ENCODE measurements at regions not wholly inside any gene's neighbourhood (a gene's known extent, or its start where the extent isn't known, plus 50 kb on each side); places are given as distances from the start of the nearest gene placed in this dataset.

GRCh38 chr1:112177314-112177713 is 187.8 kb upstream of the KCND3 start:
- in situ Hi-C loops (cut with MboI; ENCODE audit: low pct_unique_long_range_greater_than_20kb, low sequenced_read_pairs), result no loop called here
- DNase-seq, result no peak

- in situ Hi-C loops (cut with MboI; ENCODE audit: low pct_unique_long_range_greater_than_20kb, low sequenced_read_pairs), result no loop called here
- no peak for DNase-seq
Observed at GRCh38 chr1:112188611-112189010, 199.1 kb upstream of the KCND3 start.

GRCh38 chr1:112196008-112196588 is 199.9 kb upstream of the CTTNBP2NL start:
- in situ Hi-C loops (cut with MboI; ENCODE audit: low pct_unique_long_range_greater_than_20kb, low sequenced_read_pairs), result no loop called here
- DNase-seq, result no peak

- in situ Hi-C loops (cut with MboI; ENCODE audit: low pct_unique_long_range_greater_than_20kb, low sequenced_read_pairs), result no loop called here
- DNase-seq, result no peak
Observed at GRCh38 chr1:112196731-112197130, 199.3 kb upstream of the CTTNBP2NL start.

- no peak for DNase-seq
- in situ Hi-C loops (cut with MboI; ENCODE audit: low pct_unique_long_range_greater_than_20kb, low sequenced_read_pairs), result no loop called here
Observed at GRCh38 chr1:112209493-112209892, 186.5 kb upstream of the CTTNBP2NL start.

GRCh38 chr1:112219267-112219666 is 176.7 kb upstream of the CTTNBP2NL start:
- in situ Hi-C loops (cut with MboI; ENCODE audit: low pct_unique_long_range_greater_than_20kb, low sequenced_read_pairs), result no loop called here
- DNase-seq, result no peak

- DNase-seq, result no peak
- in situ Hi-C loops (cut with MboI; ENCODE audit: low pct_unique_long_range_greater_than_20kb, low sequenced_read_pairs), result no loop called here
Observed at GRCh38 chr1:112230232-112230631, 165.8 kb upstream of the CTTNBP2NL start.

GRCh38 chr1:112231331-112231730 is 164.7 kb upstream of the CTTNBP2NL start:
- DNase-seq, result no peak
- in situ Hi-C loops (cut with MboI; ENCODE audit: low pct_unique_long_range_greater_than_20kb, low sequenced_read_pairs), result no loop called here

- no peak for DNase-seq
- in situ Hi-C loops (cut with MboI; ENCODE audit: low pct_unique_long_range_greater_than_20kb, low sequenced_read_pairs), result no loop called here
Observed at GRCh38 chr1:112232848-112233247, 163.2 kb upstream of the CTTNBP2NL start.

- no peak for DNase-seq
- in situ Hi-C loops (cut with MboI; ENCODE audit: low pct_unique_long_range_greater_than_20kb, low sequenced_read_pairs), result no loop called here
Observed at GRCh38 chr1:112234710-112235109, 161.3 kb upstream of the CTTNBP2NL start.

GRCh38 chr1:112237983-112238545 is 157.9 kb upstream of the CTTNBP2NL start:
- no peak for DNase-seq
- in situ Hi-C loops (cut with MboI; ENCODE audit: low pct_unique_long_range_greater_than_20kb, low sequenced_read_pairs), result no loop called here

- no peak for DNase-seq
- in situ Hi-C loops (cut with MboI; ENCODE audit: low pct_unique_long_range_greater_than_20kb, low sequenced_read_pairs), result no loop called here
Observed at GRCh38 chr1:112239683-112240330, 156.2 kb upstream of the CTTNBP2NL start.

- in situ Hi-C loops (cut with MboI; ENCODE audit: low pct_unique_long_range_greater_than_20kb, low sequenced_read_pairs), result no loop called here
Observed at GRCh38 chr1:112242470-112242869, 153.5 kb upstream of the CTTNBP2NL start.

GRCh38 chr1:112244131-112244530 is 151.9 kb upstream of the CTTNBP2NL start:
- in situ Hi-C loops (cut with MboI; ENCODE audit: low pct_unique_long_range_greater_than_20kb, low sequenced_read_pairs), result no loop called here
- no peak for DNase-seq

More at GRCh38 chr1:112242470-112242869, 153.5 kb upstream of the CTTNBP2NL start:
- no peak for DNase-seq

- DNase-seq, result no peak
- in situ Hi-C loops (cut with MboI; ENCODE audit: low pct_unique_long_range_greater_than_20kb, low sequenced_read_pairs), result no loop called here
Observed at GRCh38 chr1:112245114-112245513, 150.9 kb upstream of the CTTNBP2NL start.

- DNase-seq, result no peak
- in situ Hi-C loops (cut with MboI; ENCODE audit: low pct_unique_long_range_greater_than_20kb, low sequenced_read_pairs), result no loop called here
Observed at GRCh38 chr1:112247036-112247597, 148.9 kb upstream of the CTTNBP2NL start.

- in situ Hi-C loops (cut with MboI; ENCODE audit: low pct_unique_long_range_greater_than_20kb, low sequenced_read_pairs), result no loop called here
- no peak for DNase-seq
Observed at GRCh38 chr1:112247961-112248360, 148.1 kb upstream of the CTTNBP2NL start.

GRCh38 chr1:112250892-112251291 is 145.1 kb upstream of the CTTNBP2NL start:
- in situ Hi-C loops (cut with MboI; ENCODE audit: low pct_unique_long_range_greater_than_20kb, low sequenced_read_pairs), result no loop called here
- no peak for DNase-seq

GRCh38 chr1:112251766-112252506 is 144.1 kb upstream of the CTTNBP2NL start:
- no peak for DNase-seq
- in situ Hi-C loops (cut with MboI; ENCODE audit: low pct_unique_long_range_greater_than_20kb, low sequenced_read_pairs), result no loop called here

- DNase-seq, result no peak
- in situ Hi-C loops (cut with MboI; ENCODE audit: low pct_unique_long_range_greater_than_20kb, low sequenced_read_pairs), result no loop called here
Observed at GRCh38 chr1:112253366-112253765, 142.6 kb upstream of the CTTNBP2NL start.
